Mesendoderm (in vitro differentiated cells): ENCODE measurements at regions not wholly inside any gene's neighbourhood (a gene's known extent, or its start where the extent isn't known, plus 50 kb on each side); places are given as distances from the start of the nearest gene placed in this dataset.
"Not testable (repeated sequence)": the region's sequence is repeated elsewhere in the genome, so short reads cannot be mapped to it uniquely, and the experiment has no call there.

ENCODE experiments used
- DNase-seq: peaks from one replicate; pipeline ENCODE4 v3.0.0; 2013
- H2AK5ac ChIP-seq: 2 replicates; pipeline ENCODE4 v1.6.1; 2013; ENCODE audit warnings: low read length, inconsistent platforms
- H2BK120ac ChIP-seq: 2 replicates; pipeline ENCODE4 v1.6.1; 2013; ENCODE audit warnings: low read depth, mild to moderate bottlenecking, low read length, moderate library complexity, mixed read lengths
- H2BK15ac ChIP-seq: replicated peaks from 2 replicates; pipeline ENCODE4 v1.6.1; 2013; ENCODE audit warnings: low read depth, mild to moderate bottlenecking, moderate library complexity
- H2BK5ac ChIP-seq: 2 replicates; pipeline ENCODE4 v1.6.1; 2013; ENCODE audit warnings: low read length, inconsistent platforms
- H3K18ac ChIP-seq: 2 replicates; pipeline ENCODE4 v1.6.1; 2013; ENCODE audit warnings: mild to moderate bottlenecking, low read length, mixed read lengths
- H3K23ac ChIP-seq: one replicate; pipeline ENCODE4 v1.6.1; 2013; ENCODE audit warnings: low read length
- H3K27ac ChIP-seq: 2 replicates; pipeline ENCODE4 v1.5.1; 2013; ENCODE audit warnings: low read depth, mild to moderate bottlenecking, inconsistent platforms, low read length, moderate library complexity
- H3K27me3 ChIP-seq: 2 replicates; pipeline ENCODE4 v1.6.1; 2013; ENCODE audit warnings: low read length, control low read depth, mild to moderate bottlenecking, inconsistent platforms; ENCODE audit not compliant: insufficient read depth, poor library complexity
- H3K36me3 ChIP-seq: 2 replicates; pipeline ENCODE4 v1.6.1; 2013; ENCODE audit warnings: low read length, inconsistent platforms; ENCODE audit not compliant: control insufficient read depth, insufficient read depth
- H3K4ac ChIP-seq: one replicate; pipeline ENCODE4 v1.6.1; 2013; ENCODE audit warnings: low read depth, mild to moderate bottlenecking, low read length, moderate library complexity
- H3K4me1 ChIP-seq: 2 replicates; pipeline ENCODE4 v1.6.1; 2013; ENCODE audit warnings: low read depth, low read length, inconsistent platforms; ENCODE audit not compliant: control insufficient read depth
- H3K4me2 ChIP-seq: 2 replicates; pipeline ENCODE4 v1.6.1; 2013; ENCODE audit warnings: low read length
- H3K4me3 ChIP-seq: 2 replicates; pipeline ENCODE4 v1.5.1; 2013; ENCODE audit warnings: mild to moderate bottlenecking, low read length
- H3K56ac ChIP-seq: one replicate; pipeline ENCODE4 v1.6.1; 2013; ENCODE audit warnings: low read length
- H3K79me1 ChIP-seq: 2 replicates; pipeline ENCODE4 v1.6.1; 2013; ENCODE audit warnings: low read length, inconsistent platforms
- H3K79me2 ChIP-seq: 2 replicates; pipeline ENCODE4 v1.6.1; 2013; ENCODE audit warnings: mild to moderate bottlenecking, low read length; ENCODE audit not compliant: control insufficient read depth, insufficient read depth
- H3K9ac ChIP-seq: 2 replicates; pipeline ENCODE4 v1.6.1; 2013; ENCODE audit warnings: low read length, inconsistent platforms
- H4K5ac ChIP-seq: one replicate; pipeline ENCODE4 v1.6.1; 2013; ENCODE audit warnings: low read length
- H4K8ac ChIP-seq: one replicate; pipeline ENCODE4 v1.6.1; 2013; ENCODE audit warnings: low read depth, mild to moderate bottlenecking, control low read depth, low read length, moderate library complexity
- WGBS: extraction: QIAGEN DNeasy Blood & Tissue Kit; methylation state at CpG from one replicate; pipeline ENCODE4 v1.1.7; 2013; ENCODE audit warnings: low lambda C conversion rate, missing lambda C conversion rate; ENCODE audit not compliant: insufficient coverage; ENCODE audit errors: extremely low coverage; 5-methylcytosine and 5-hydroxymethylcytosine counted together

DNA sequence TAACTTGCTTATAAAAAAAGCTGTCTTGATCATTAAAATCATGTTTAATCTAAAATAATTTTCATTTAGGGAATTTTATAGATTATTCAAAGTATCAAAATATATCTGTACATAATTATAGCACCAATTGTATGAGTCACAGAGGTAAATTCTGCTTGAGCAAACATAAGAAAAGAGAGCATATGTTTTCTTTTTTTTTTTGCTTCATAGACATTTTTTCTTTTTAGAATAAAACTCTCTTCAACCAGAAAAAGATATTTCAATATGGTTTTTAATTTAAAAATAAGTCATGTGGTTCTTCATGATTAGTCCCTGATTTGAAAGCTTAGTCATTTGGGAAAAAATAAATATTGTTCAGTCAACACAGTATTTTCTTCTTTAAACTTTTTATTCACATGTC is 2390.6 kb downstream of the ARAP2 start:
- not testable (repeated sequence) for H4K8ac ChIP-seq, H3K23ac ChIP-seq, H2BK15ac ChIP-seq, H4K5ac ChIP-seq, H3K79me2 ChIP-seq, H3K4ac ChIP-seq, H3K27ac ChIP-seq, DNase-seq, H3K4me3 ChIP-seq, H2BK5ac ChIP-seq, H3K36me3 ChIP-seq, H2AK5ac ChIP-seq, H3K56ac ChIP-seq, H3K9ac ChIP-seq, H3K4me1 ChIP-seq, H3K4me2 ChIP-seq, H3K18ac ChIP-seq, H3K79me1 ChIP-seq, H3K27me3 ChIP-seq, H2BK120ac ChIP-seq

DNA sequence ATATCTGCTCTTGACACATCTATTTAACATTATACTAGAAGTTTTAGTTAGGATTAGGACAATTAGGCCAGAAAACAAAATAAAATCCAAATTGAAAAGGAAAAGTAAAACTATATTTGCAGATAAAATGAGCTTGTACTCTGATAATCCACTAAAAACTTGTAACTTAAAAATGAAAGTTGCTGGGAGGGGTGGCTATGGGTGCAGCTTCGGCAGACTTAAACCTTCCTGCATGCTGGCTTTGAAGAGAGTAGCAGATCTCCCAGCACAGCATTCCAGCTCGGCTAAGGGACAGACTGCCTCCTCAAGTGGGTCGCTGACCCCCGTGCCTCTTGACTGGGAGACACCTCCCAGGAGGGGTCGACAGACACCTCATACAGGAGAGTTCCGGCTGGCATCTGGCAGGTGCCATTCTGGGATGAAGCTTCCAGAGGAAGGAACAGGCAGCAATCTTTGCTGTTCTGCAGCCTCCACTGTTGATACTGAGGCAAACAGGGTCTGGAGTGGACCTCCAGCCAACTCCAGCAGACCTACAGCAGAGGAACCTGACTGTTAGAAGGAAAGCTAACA is 2379.9 kb downstream of the ARAP2 start:
- Histone ChIP-seq H3K56ac (no peak overlapping the region), H4K8ac (no peak overlapping the region), H4K5ac (no peak overlapping the region), H3K9ac (no peak overlapping the region), H3K36me3 (no peaks in the 10 kb centered on the region), H2BK5ac (no peak overlapping the region), H3K79me1 (no peaks in the 10 kb centered on the region), H3K4me3 (no peak overlapping the region), H3K27ac (no peak overlapping the region), H3K27me3 (no peaks in the 10 kb centered on the region), H2BK120ac (no peak overlapping the region), H3K4me1 (no peaks in the 10 kb centered on the region), H3K4me2 (no peak overlapping the region), H2BK15ac (no peak overlapping the region), H3K23ac (no peak overlapping the region), H3K4ac (no peak overlapping the region), H3K79me2 (no peaks in the 10 kb centered on the region), H2AK5ac (no peak overlapping the region), H3K18ac (no peak overlapping the region)
- DNase-seq: no peak
- no CpG with 5 or more reads among the region's 6 CpGs for WGBS

DNA sequence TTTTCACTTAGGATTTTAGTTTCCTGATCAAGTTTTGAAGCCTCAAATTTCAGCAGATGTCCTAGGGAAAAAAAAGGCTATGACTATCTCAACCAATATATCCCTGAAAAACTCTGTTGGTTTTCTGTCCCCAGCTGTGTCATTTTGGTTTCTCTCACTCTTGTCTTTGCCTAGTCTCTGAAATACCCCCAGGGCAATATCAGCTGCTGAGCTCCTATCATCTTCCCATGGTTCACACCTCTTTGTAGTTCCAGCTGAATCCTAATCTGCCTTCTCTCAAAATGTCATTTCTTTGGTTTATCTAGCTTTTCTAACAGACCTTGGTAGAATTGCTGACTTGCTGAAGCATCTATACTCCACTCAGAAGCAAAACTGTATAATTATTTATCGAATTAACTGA is 2370.5 kb downstream of the ARAP2 start:
- DNase-seq: peak; percentile 74
- Histone ChIP-seq H3K27me3 (no peaks in the 10 kb centered on the region), H3K4me2 (no peak overlapping the region), H3K9ac (no peak overlapping the region), H3K23ac (no peak overlapping the region), H3K79me2 (no peaks in the 10 kb centered on the region), H2BK15ac (no peak overlapping the region), H3K4me1 (no peaks in the 10 kb centered on the region), H3K27ac (no peak overlapping the region), H2BK120ac (no peak overlapping the region), H3K18ac (no peak overlapping the region), H3K36me3 (no peaks in the 10 kb centered on the region), H4K5ac (no peak overlapping the region), H3K79me1 (no peaks in the 10 kb centered on the region), H2AK5ac (no peak overlapping the region), H3K4ac (no peak overlapping the region), H4K8ac (no peak overlapping the region), H3K4me3 (no peak overlapping the region), H3K56ac (no peak overlapping the region), H2BK5ac (no peak overlapping the region)
- no CpG with 5 or more reads among the region's 1 CpG for WGBS

DNA sequence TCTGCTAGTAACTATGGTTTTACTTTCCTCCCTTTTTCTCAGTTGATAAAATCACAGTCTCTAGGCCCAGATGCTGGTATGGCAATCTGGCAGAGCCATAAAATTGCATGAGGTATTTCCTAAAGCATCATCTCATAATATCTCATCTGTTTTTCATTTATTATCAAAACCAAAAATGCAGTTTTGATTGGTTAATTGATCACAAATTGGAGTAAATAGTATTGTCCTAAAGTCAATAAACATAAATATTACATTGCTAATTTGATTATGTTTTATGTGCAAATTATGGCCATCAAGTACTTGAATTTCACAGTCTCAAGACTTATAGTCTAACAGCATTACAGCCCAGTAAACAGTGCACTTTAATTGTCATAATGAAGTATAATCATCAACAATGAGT is 2365.6 kb downstream of the ARAP2 start:
- H4K5ac ChIP-seq: no peak overlapping the region
- H2BK5ac ChIP-seq: no peak overlapping the region
- DNase-seq: no peak
- H3K36me3 ChIP-seq: no peaks in the 10 kb centered on the region
- no peak overlapping the region for H4K8ac ChIP-seq
- H3K23ac ChIP-seq: no peak overlapping the region
- no peaks in the 10 kb centered on the region for H3K4me1 ChIP-seq
- H3K4me3 ChIP-seq: no peak overlapping the region
- H3K27ac ChIP-seq: no peak overlapping the region
- no peak overlapping the region for H3K9ac ChIP-seq
- H2BK15ac ChIP-seq: no peak overlapping the region
- H3K4ac ChIP-seq: no peak overlapping the region
- no peaks in the 10 kb centered on the region for H3K79me2 ChIP-seq
- H3K27me3 ChIP-seq: no peaks in the 10 kb centered on the region
- H3K56ac ChIP-seq: no peak overlapping the region
- no peak overlapping the region for H2BK120ac ChIP-seq
- no peak overlapping the region for H3K18ac ChIP-seq
- no peak overlapping the region for H2AK5ac ChIP-seq
- no peak overlapping the region for H3K4me2 ChIP-seq
- no peaks in the 10 kb centered on the region for H3K79me1 ChIP-seq

DNA sequence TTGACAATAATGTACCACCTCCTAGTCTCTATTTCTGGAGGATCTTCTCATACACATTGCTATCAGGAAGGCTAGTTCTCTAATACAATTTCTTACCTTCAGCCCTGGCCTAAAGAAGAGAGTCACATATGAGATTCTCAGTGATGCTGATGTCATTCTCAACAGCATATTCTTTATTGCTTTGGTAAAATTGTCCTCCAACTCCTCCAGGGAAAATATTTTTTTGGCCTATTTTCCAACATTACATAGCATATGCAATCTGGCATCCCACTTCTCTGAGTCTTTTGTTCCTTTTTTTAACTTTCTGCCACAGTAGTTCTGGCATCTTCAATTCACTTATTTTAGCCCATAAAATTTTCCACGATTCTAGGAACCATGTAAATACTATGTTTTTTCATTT is 2363.1 kb downstream of the ARAP2 start:
- Histone ChIP-seq H3K79me1 (no peaks in the 10 kb centered on the region), H3K9ac (no peak overlapping the region), H2BK15ac (no peak overlapping the region), H3K79me2 (no peaks in the 10 kb centered on the region), H2AK5ac (no peak overlapping the region), H3K4me2 (no peak overlapping the region), H2BK120ac (no peak overlapping the region), H3K56ac (no peak overlapping the region), H3K18ac (no peak overlapping the region), H3K4me1 (no peaks in the 10 kb centered on the region), H4K8ac (no peak overlapping the region), H3K4me3 (no peak overlapping the region), H3K27me3 (no peaks in the 10 kb centered on the region), H3K36me3 (no peaks in the 10 kb centered on the region), H3K23ac (no peak overlapping the region), H3K27ac (no peak overlapping the region), H2BK5ac (no peak overlapping the region), H4K5ac (no peak overlapping the region), H3K4ac (no peak overlapping the region)
- DNase-seq: no peak
- WGBS: no CpG with 5 or more reads among the region's 1 CpG

DNA sequence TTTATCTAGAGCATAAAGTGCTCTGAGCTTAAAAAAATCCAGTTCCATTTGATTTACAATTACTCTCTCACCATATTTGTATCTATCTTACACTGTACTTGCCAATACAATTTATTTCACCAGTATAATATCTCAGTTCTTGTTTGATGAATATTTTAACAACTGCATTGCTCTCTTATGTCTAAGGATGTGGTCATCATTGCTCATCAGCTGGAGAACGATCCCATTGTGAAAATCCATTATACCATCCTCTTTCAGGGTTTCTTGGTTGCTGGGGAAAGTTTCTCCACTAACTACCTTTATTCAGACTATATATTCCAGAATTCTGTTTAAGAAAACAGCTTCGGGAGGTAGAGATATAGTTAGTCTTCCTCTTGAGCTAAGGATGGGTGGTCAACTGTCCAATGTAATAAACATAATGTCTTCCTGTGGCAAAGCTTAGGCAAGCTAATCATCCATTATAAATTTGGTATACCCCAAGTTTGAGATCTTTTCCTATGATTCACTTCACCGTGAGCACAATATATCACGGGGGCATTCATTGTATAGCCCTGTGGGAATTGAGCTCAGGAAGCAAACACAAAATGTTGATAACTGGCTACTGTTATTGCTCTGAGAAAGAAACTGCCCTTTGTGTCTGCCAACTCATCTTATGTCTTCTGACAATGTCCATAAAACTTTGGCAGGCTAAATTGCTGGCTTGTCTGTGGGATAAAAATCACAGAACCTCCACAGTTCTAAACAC is 2361.9 kb downstream of the ARAP2 start:
- DNase-seq: no peak
- Histone ChIP-seq H3K27ac (no peak overlapping the region), H3K23ac (no peak overlapping the region), H3K79me1 (no peaks in the 10 kb centered on the region), H3K36me3 (no peaks in the 10 kb centered on the region), H2BK15ac (no peak overlapping the region), H3K18ac (no peak overlapping the region), H3K56ac (no peak overlapping the region), H4K8ac (no peak overlapping the region), H2AK5ac (no peak overlapping the region), H4K5ac (no peak overlapping the region), H2BK5ac (no peak overlapping the region), H3K27me3 (no peaks in the 10 kb centered on the region), H3K79me2 (no peaks in the 10 kb centered on the region), H3K4me2 (no peak overlapping the region), H3K4me1 (no peaks in the 10 kb centered on the region), H3K4ac (no peak overlapping the region), H2BK120ac (no peak overlapping the region), H3K9ac (no peak overlapping the region), H3K4me3 (no peak overlapping the region)
- no CpG with 5 or more reads among the region's 4 CpGs for WGBS
